IMR-90 (cell line): ENCODE measurements at regions not wholly inside any gene's neighbourhood (a gene's known extent, or its start where the extent isn't known, plus 50 kb on each side); places are given as distances from the start of the nearest gene placed in this dataset.

Source experiments
- ATAC-seq: fragments of 200-7000 bp; cut with Tn5 transposase; 2 replicates; pipeline ENCODE4 v1.9.1; 2020; ENCODE audit warnings: low read depth, mild to moderate bottlenecking, moderate library complexity
- BruUV-seq: library from RNA; stranded (reverse); fragments of 400-500 nt; replicated peaks from 2 replicates; lab custom pipeline; 2021; lab: Mats Ljungman, UMichigan
- CTCF ChIA-PET: fragments of 300-600 bp; formaldehyde crosslinking; extraction: SDS; loops from one replicate; lab custom pipeline; 2021; ENCODE audit warnings: antibody characterized with exemption; lab: Yijun Ruan, JAX
- POLR2A ChIA-PET: fragments of 300-600 bp; sonication (Branson Sonifier 250); formaldehyde crosslinking; loops from one replicate; lab custom pipeline; 2022; ENCODE audit warnings: antibody characterized with exemption; ENCODE audit not compliant: unreplicated experiment; lab: Charles Lee
- DNase-seq: peaks from one replicate; pipeline ENCODE4 v3.0.0; 2013
- H2AFZ ChIP-seq: replicated peaks from 2 replicates; pipeline ENCODE3; 2013; ENCODE audit warnings: low read length, mild to moderate bottlenecking; ENCODE audit not compliant: poor library complexity
- H2AK5ac ChIP-seq: 2 replicates; pipeline ENCODE4 v1.6.1; 2013; ENCODE audit warnings: low read depth, low read length, inconsistent platforms
- H2AK9ac ChIP-seq: replicated peaks from 2 replicates; pipeline ENCODE3; 2013; ENCODE audit warnings: mild to moderate bottlenecking, low read depth, low read length, moderate library complexity; ENCODE audit not compliant: poor library complexity
- H2BK120ac ChIP-seq: 2 replicates; pipeline ENCODE4 v1.6.1; 2013; ENCODE audit warnings: low read depth, low read length, inconsistent platforms
- H2BK15ac ChIP-seq: 3 replicates; pipeline ENCODE4 v1.6.1; 2013; ENCODE audit warnings: low read depth, low read length, inconsistent platforms
- H2BK20ac ChIP-seq: 2 replicates; pipeline ENCODE4 v1.6.1; 2013; ENCODE audit warnings: low read depth, mild to moderate bottlenecking, inconsistent platforms, low read length, moderate library complexity
- H2BK5ac ChIP-seq: 2 replicates; pipeline ENCODE4 v1.6.1; 2013; ENCODE audit warnings: mild to moderate bottlenecking, low read depth, low read length, inconsistent platforms; ENCODE audit not compliant: poor library complexity, severe bottlenecking
- H3K14ac ChIP-seq: replicated peaks from 2 replicates; pipeline ENCODE4 v1.6.1; 2013; ENCODE audit warnings: low read depth, low read length, inconsistent platforms
- H3K18ac ChIP-seq: 2 replicates; pipeline ENCODE4 v1.6.1; 2013; ENCODE audit warnings: low read depth, low read length, control low read depth
- H3K23ac ChIP-seq: 2 replicates; pipeline ENCODE4 v1.6.1; 2013; ENCODE audit warnings: low read depth, low read length, inconsistent platforms
- H3K27ac ChIP-seq: 2 replicates; pipeline ENCODE4 v1.5.1; 2013; ENCODE audit warnings: mild to moderate bottlenecking, control low read depth, low read length; ENCODE audit not compliant: insufficient read depth
- H3K27me3 ChIP-seq: 2 replicates; pipeline ENCODE4 v1.6.1; 2013; ENCODE audit warnings: low read length; ENCODE audit not compliant: control insufficient read depth, insufficient read depth
- H3K36me3 ChIP-seq: 2 replicates; pipeline ENCODE4 v1.6.1; 2013; ENCODE audit warnings: low read length, mixed read lengths; ENCODE audit not compliant: control insufficient read depth, insufficient read depth
- H3K4ac ChIP-seq: 2 replicates; pipeline ENCODE4 v1.6.1; 2013; ENCODE audit warnings: low read depth, low read length, inconsistent platforms
- H3K4me1 ChIP-seq: 2 replicates; pipeline ENCODE4 v1.6.1; 2013; ENCODE audit warnings: low read length, mixed read lengths; ENCODE audit not compliant: control insufficient read depth, insufficient read depth
- H3K4me2 ChIP-seq: 2 replicates; pipeline ENCODE4 v1.6.1; 2013; ENCODE audit warnings: low read depth, mild to moderate bottlenecking, control low read depth, low read length, moderate library complexity
- H3K4me3 ChIP-seq: 2 replicates; pipeline ENCODE4 v1.5.1; 2013; ENCODE audit warnings: low read depth, mild to moderate bottlenecking, control low read depth, low read length, moderate library complexity; ENCODE audit not compliant: insufficient read depth
- H3K56ac ChIP-seq: 2 replicates; pipeline ENCODE4 v1.6.1; 2013; ENCODE audit warnings: low read length, inconsistent platforms; ENCODE audit not compliant: insufficient read depth; ENCODE audit errors: extremely low read depth
- H3K79me1 ChIP-seq, 2 experiments: 2 replicates each; pipeline ENCODE4 v1.6.1; 2013; ENCODE audit warnings: low read length in 2 of 2, inconsistent platforms in 1 of 2, low read depth in 1 of 2
- H3K9ac ChIP-seq: 2 replicates; pipeline ENCODE4 v1.6.1; 2013; ENCODE audit warnings: low read depth, low read length, control low read depth
- H3K9me1 ChIP-seq: 2 replicates; pipeline ENCODE4 v1.6.1; 2013; ENCODE audit warnings: low read length, inconsistent platforms; ENCODE audit not compliant: insufficient read depth
- H3K9me3 ChIP-seq: 2 replicates; pipeline ENCODE4 v1.6.1; 2013; ENCODE audit warnings: low read length; ENCODE audit not compliant: control insufficient read depth, insufficient read depth
- H4K20me1 ChIP-seq: 2 replicates; pipeline ENCODE4 v1.6.1; 2013; ENCODE audit warnings: low read length, inconsistent platforms; ENCODE audit not compliant: insufficient read depth
- H4K5ac ChIP-seq: 2 replicates; pipeline ENCODE4 v1.6.1; 2013; ENCODE audit warnings: mild to moderate bottlenecking, low read depth, low read length, control low read depth
- H4K8ac ChIP-seq, 2 experiments: 2 replicates each; pipeline ENCODE4 v1.6.1; 2013; ENCODE audit warnings: low read depth in 2 of 2, low read length in 2 of 2, control low read depth in 1 of 2, inconsistent platforms in 1 of 2
- H4K91ac ChIP-seq: 2 replicates; pipeline ENCODE4 v1.6.1; 2013; ENCODE audit warnings: low read depth, low read length, inconsistent platforms; ENCODE audit not compliant: insufficient read depth
- MAFK ChIP-seq: IDR thresholded peaks from 2 replicates; pipeline ENCODE4 v1.6.1; 2012; ENCODE audit warnings: low read depth, low read length, improper control_type of control experiment
- WGBS, 2 experiments: methylation state at CpG; one replicate each; pipeline versions ENCODE4 v1.1.5 to v1.1.7; 2013; ENCODE audit warnings: missing lambda C conversion rate in 2 of 2; ENCODE audit not compliant: insufficient read length in 1 of 2; ENCODE audit errors: extremely low coverage in 2 of 2; 5-methylcytosine and 5-hydroxymethylcytosine counted together
- dilution Hi-C: fragments of 300-500 bp; cut with HindIII; formaldehyde crosslinking; loops from one replicate; pipeline ENCODE4 v1.14.3; 2018; ENCODE audit warnings: low sequenced_read_pairs; ENCODE audit not compliant: unreplicated experiment
- in situ Hi-C: fragments of 300-500 bp; cut with MboI; formaldehyde crosslinking; loops from 3 replicates; pipeline ENCODE4 v1.14.3; 2019; ENCODE audit warnings: low sequenced_read_pairs, inconsistent platforms, mixed read lengths
- intact Hi-C: fragments of 100-400 bp; cut with micrococcal nuclease; formaldehyde crosslinking; loops from 2 replicates; pipeline ENCODE4 v1.10.0; 2022
- TF ChIP-seq, protein P1 (sequence below): fragments of 150-350 bp; IDR thresholded peaks from 2 replicates; pipeline ENCODE4 v1.6.1; 2016; ENCODE audit warnings: low read depth, mild to moderate bottlenecking, low read length, moderate library complexity, borderline replicate concordance

DNA sequence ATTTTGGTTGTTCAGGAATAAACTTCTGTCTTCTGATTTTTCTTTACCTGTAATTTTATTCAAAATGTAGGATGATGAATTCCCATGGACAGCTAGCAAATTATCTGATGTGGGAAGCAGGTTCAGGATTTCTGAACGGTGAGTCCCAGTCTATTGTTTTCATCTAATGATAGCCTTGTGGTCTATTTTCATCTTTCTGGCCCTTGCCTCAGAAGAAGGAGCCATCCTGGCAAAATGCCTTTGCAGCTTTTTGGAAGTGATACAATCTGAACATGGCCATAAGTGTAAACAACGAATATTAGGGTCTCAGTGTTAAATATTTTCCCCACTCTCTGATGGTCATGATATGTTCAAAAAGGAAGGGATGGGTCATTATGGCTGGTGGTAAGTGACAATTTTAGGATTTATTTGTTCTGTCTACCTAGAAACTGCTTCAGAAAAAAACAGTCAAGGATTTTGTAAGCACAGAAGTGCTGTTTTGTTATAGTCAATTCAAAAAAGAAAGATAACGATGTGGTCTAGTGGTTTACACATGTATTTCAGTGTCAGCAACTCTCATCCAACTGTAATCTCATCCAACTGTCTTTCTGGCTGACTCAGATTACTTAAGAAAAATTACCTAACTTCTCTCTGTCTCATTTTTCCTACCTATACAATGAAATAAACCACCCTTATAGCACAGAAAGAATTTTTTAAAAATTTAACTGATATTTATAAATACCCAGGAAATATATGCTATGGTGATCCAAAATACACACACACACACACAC lies 272.6 kb upstream of the ERBB4 start:
- H3K36me3 ChIP-seq: no peaks in the 10 kb centered on the region
- peak overlapping the region; percentile 20 for H2BK5ac ChIP-seq
- CTCF ChIA-PET: no interaction called here
- intact Hi-C loops: no loop called here
- H3K4me2 ChIP-seq: no peak overlapping the region
- H3K56ac ChIP-seq: no peak overlapping the region
- dilution Hi-C loops: no loop called here
- no peak overlapping the region for H2BK15ac ChIP-seq
- no peaks in the 10 kb centered on the region for H3K79me1 ChIP-seq
- no peak overlapping the region for H4K8ac ChIP-seq
- POLR2A ChIA-PET: no interaction called here
- WGBS, 2 experiments: no CpG with 5 or more reads among the region's 3 CpGs
- no peaks in the 10 kb centered on the region for H3K27me3 ChIP-seq
- H4K20me1 ChIP-seq: no peaks in the 10 kb centered on the region
- DNase-seq (peak; percentile 73), ATAC-seq (peak; percentile 48)
- no peaks in the 10 kb centered on the region; the same call in 1 of the 2 replicates for H3K4me1 ChIP-seq
- H2AK9ac ChIP-seq: no peak overlapping the region
- no peak overlapping the region for H4K91ac ChIP-seq
- no peak overlapping the region for H2BK20ac ChIP-seq
- H3K9me3 ChIP-seq: no peaks in the 10 kb centered on the region
- no peak overlapping the region for H2BK120ac ChIP-seq
- H2AFZ ChIP-seq: no peak overlapping the region
- H3K23ac ChIP-seq: no peak overlapping the region
- H2AK5ac ChIP-seq: no peak overlapping the region
- no peak overlapping the region for H3K9ac ChIP-seq
- no peak overlapping the region for H3K27ac ChIP-seq
- H3K14ac ChIP-seq: no peak overlapping the region
- H3K18ac ChIP-seq: peak overlapping the region; percentile 47; the same call in 1 of the 2 replicates
- H3K4me3 ChIP-seq: no peak overlapping the region
- H4K5ac ChIP-seq: no peak overlapping the region
- no peaks in the 10 kb centered on the region for H3K9me1 ChIP-seq
- in situ Hi-C loops: no loop called here
- no TSS peak for BruUV-seq
- H3K4ac ChIP-seq: no peak overlapping the region
- TF ChIP-seq, protein P1, sequence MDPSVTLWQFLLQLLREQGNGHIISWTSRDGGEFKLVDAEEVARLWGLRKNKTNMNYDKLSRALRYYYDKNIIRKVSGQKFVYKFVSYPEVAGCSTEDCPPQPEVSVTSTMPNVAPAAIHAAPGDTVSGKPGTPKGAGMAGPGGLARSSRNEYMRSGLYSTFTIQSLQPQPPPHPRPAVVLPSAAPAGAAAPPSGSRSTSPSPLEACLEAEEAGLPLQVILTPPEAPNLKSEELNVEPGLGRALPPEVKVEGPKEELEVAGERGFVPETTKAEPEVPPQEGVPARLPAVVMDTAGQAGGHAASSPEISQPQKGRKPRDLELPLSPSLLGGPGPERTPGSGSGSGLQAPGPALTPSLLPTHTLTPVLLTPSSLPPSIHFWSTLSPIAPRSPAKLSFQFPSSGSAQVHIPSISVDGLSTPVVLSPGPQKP: no peak
- 0 out of 2 replicates have a peak, but pooled peaks have one; percentile 12 for TF ChIP-seq MAFK
